ENCODE measurements at regions not wholly inside any gene's neighbourhood (a gene's known extent, or its start where the extent isn't known, plus 50 kb on each side); places are given as distances from the start of the nearest gene placed in this dataset.

GRCh38 chr3:117171124-117171523 lies 461.5 kb downstream of the TUSC7 start:
- no peak overlapping the region for H3K27ac Mint-ChIP-seq
- ATAC-seq: no peak

GRCh38 chr3:117172426-117172825 lies 462.8 kb downstream of the TUSC7 start:
- H3K36me3 Mint-ChIP-seq: no peaks in the 10 kb centered on the region
- ATAC-seq: no peak
- no peak overlapping the region for H3K27ac Mint-ChIP-seq
- H3K27me3 Mint-ChIP-seq: no peaks in the 10 kb centered on the region
- POLR2A ChIA-PET: no interaction called here
- DNase-seq: no peak
- no peaks in the 10 kb centered on the region for H3K4me1 Mint-ChIP-seq
- no peak overlapping the region for H3K4me3 Mint-ChIP-seq
- H3K9me3 Mint-ChIP-seq: peaks cover 0 to 14% (median under 1%) of the 10 kb centered on the region in 9 donors

More at GRCh38 chr3:117171124-117171523, 461.5 kb downstream of the TUSC7 start:
- POLR2A ChIA-PET: no interaction called here
- Mint-ChIP-seq H3K9me3 (peaks cover 0 to 14% (median 2%) of the 10 kb centered on the region in 9 donors), H3K4me1 (no peaks in the 10 kb centered on the region), H3K27me3 (no peaks in the 10 kb centered on the region), H3K36me3 (no peaks in the 10 kb centered on the region), H3K4me3 (no peak overlapping the region)
- no peak for DNase-seq

- H3K36me3 Mint-ChIP-seq: no peaks in the 10 kb centered on the region
- H3K4me1 Mint-ChIP-seq: no peaks in the 10 kb centered on the region
- no peak for ATAC-seq
- DNase-seq: no peak
- no peak overlapping the region for H3K4me3 Mint-ChIP-seq
- H3K27me3 Mint-ChIP-seq: no peaks in the 10 kb centered on the region
- POLR2A ChIA-PET: no interaction called here
- H3K9me3 Mint-ChIP-seq: peaks cover 0 to 16% (median 3%) of the 10 kb centered on the region in 9 donors
- H3K27ac Mint-ChIP-seq: no peak overlapping the region
Observed at GRCh38 chr3:117181222-117181621, 471.6 kb downstream of the TUSC7 start.

DNA sequence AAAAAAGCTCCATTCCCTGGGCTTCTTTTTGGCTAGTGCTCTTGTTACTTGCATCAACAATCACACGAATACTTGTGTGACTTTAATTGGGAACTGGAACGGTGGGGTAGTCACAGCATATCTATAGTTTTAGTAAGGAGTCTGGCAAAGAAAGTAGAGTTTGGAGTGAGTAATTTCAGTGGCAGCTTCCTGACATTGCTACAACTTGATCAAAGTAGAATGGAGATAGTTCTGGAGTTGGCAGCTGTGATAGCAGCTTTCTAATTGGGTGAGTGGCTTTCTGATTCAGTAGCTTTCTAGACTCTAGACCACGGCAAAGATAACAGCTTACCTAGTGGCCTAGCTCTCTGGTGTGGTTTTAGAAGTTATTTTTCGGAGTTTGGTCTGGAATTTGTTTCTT lies 475.0 kb downstream of the TUSC7 start:
- Mint-ChIP-seq H3K4me3 (no peak overlapping the region), H3K27me3 (no peaks in the 10 kb centered on the region), H3K4me1 (no peaks in the 10 kb centered on the region), H3K9me3 (peaks cover 0 to 13% (median 0%) of the 10 kb centered on the region in 9 donors), H3K36me3 (no peaks in the 10 kb centered on the region), H3K27ac (no peak overlapping the region)
- POLR2A ChIA-PET: no interaction called here
- ATAC-seq: no peak
- DNase-seq: no peak

DNA sequence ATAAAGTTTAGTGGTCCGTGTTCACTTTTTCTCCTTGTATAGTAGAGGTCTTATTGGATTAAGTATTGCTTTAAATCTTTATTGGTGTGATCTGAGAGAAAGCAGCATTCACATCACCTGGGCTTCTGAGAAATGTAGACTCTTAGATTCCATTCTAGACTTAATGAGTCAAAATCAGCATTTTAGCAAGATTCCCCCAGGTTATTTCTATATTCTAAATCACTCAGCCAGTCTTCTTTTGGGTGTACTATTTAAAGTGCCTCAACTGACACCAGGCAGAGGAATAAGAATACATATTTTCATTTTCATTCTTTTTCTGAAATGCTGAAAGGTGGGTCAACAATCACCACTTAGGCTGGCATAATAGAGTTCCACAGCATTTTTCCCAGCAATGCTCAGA lies 481.7 kb downstream of the TUSC7 start:
- ATAC-seq: no peak
- no peaks in the 10 kb centered on the region for H3K36me3 Mint-ChIP-seq
- POLR2A ChIA-PET: no interaction called here
- no peaks in the 10 kb centered on the region for H3K27me3 Mint-ChIP-seq
- H3K27ac Mint-ChIP-seq: no peak overlapping the region
- no peaks in the 10 kb centered on the region for H3K4me1 Mint-ChIP-seq
- DNase-seq: no peak
- no peak overlapping the region for H3K4me3 Mint-ChIP-seq
- peaks cover 0 to 7% (median 0%) of the 10 kb centered on the region in 9 donors for H3K9me3 Mint-ChIP-seq

- DNase-seq (no peak), ATAC-seq (no peak)
- no peaks in the 10 kb centered on the region for H3K36me3 Mint-ChIP-seq
- no peak overlapping the region for H3K27ac Mint-ChIP-seq
- POLR2A ChIA-PET: no interaction called here
- no peaks in the 10 kb centered on the region for H3K27me3 Mint-ChIP-seq
- no peak overlapping the region for H3K4me3 Mint-ChIP-seq
- no peaks in the 10 kb centered on the region for H3K4me1 Mint-ChIP-seq
- H3K9me3 Mint-ChIP-seq: peaks cover 0 to 7% (median 0%) of the 10 kb centered on the region in 9 donors
Observed at GRCh38 chr3:117192888-117193287, 483.3 kb downstream of the TUSC7 start.

DNA sequence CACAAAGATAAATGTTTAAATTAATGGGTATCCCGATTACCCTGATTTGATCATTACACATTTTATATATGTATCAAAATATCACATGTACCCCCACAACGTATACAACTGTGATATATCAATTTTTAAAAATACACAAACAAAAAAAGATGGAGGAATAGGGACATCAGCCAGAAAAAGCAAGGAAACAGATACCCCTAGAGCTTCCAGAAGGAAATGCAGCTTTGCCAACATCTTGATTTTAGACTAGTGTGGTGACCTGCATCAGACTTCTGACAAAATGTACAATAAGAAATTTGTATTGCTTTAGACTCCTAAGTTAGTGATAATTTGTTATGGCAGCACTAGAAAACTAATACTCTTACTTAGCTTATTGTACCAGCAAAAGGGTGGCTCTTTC lies 483.8 kb downstream of the TUSC7 start:
- H3K9me3 Mint-ChIP-seq: peaks cover 0 to 7% (median 1%) of the 10 kb centered on the region in 9 donors
- POLR2A ChIA-PET: no interaction called here
- no peaks in the 10 kb centered on the region for H3K27me3 Mint-ChIP-seq
- DNase-seq: no peak
- no peaks in the 10 kb centered on the region for H3K36me3 Mint-ChIP-seq
- H3K4me3 Mint-ChIP-seq: no peak overlapping the region
- H3K4me1 Mint-ChIP-seq: no peaks in the 10 kb centered on the region
- no peak overlapping the region for H3K27ac Mint-ChIP-seq
- no peak for ATAC-seq

GRCh38 chr3:117195034-117195433 lies 485.5 kb downstream of the TUSC7 start:
- POLR2A ChIA-PET: no interaction called here

GRCh38 chr3:117200962-117201361 lies 491.4 kb downstream of the TUSC7 start:
- Mint-ChIP-seq H3K27me3 (no peaks in the 10 kb centered on the region), H3K9me3 (peaks cover 0 to 23% (median 4%) of the 10 kb centered on the region in 9 donors)
- no peak for ATAC-seq

More at GRCh38 chr3:117195034-117195433, 485.5 kb downstream of the TUSC7 start:
- no peak for DNase-seq
- H3K4me1 Mint-ChIP-seq: no peaks in the 10 kb centered on the region
- no peak for ATAC-seq
- H3K36me3 Mint-ChIP-seq: no peaks in the 10 kb centered on the region
- no peaks in the 10 kb centered on the region for H3K27me3 Mint-ChIP-seq
- H3K4me3 Mint-ChIP-seq: no peak overlapping the region
- H3K9me3 Mint-ChIP-seq: peaks cover 0 to 18% (median 4%) of the 10 kb centered on the region in 9 donors
- H3K27ac Mint-ChIP-seq: no peak overlapping the region

GRCh38 chr3:117201901-117202774 lies 492.6 kb downstream of the TUSC7 start:
- Mint-ChIP-seq H3K27me3 (no peaks in the 10 kb centered on the region), H3K27ac (no peak overlapping the region), H3K36me3 (peaks cover 0 to 1% (median 0%) of the 10 kb centered on the region in 3 donors), H3K4me1 (no peaks in the 10 kb centered on the region), H3K4me3 (no peak overlapping the region), H3K9me3 (peaks cover 0 to 24% (median 6%) of the 10 kb centered on the region in 9 donors)
- POLR2A ChIA-PET: no interaction called here
- no peak for ATAC-seq
- DNase-seq: no peak

More at GRCh38 chr3:117200962-117201361, 491.4 kb downstream of the TUSC7 start:
- Mint-ChIP-seq H3K4me3 (no peak overlapping the region), H3K4me1 (no peaks in the 10 kb centered on the region), H3K36me3 (no peaks in the 10 kb centered on the region), H3K27ac (no peak overlapping the region)
- POLR2A ChIA-PET: no interaction called here
- DNase-seq: no peak

DNA sequence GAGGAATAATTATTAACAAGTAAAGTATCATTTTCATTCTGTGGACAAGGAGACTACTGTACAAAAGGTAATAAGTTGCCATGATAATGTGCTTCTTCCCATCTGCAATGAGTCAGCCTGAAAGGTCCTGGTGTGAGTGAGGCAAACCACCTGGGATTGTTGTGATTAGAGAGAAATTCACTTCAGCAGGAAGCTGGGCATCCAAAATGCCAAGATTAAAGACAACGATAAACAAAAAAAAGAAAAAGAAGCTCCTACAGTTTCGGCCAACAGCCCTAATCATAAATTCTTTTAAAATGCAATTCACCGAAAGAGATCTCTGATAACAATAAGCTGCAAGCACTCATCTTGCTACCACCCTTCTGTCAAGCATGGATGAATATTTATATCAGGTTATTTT lies 507.8 kb downstream of the TUSC7 start:
- no peak for ATAC-seq
- no peaks in the 10 kb centered on the region for H3K36me3 Mint-ChIP-seq
- H3K9me3 Mint-ChIP-seq: peaks cover 3 to 28% (median 7%) of the 10 kb centered on the region in 9 donors
- H3K27ac Mint-ChIP-seq: no peak overlapping the region
- no peak for DNase-seq
- no peak overlapping the region for H3K4me3 Mint-ChIP-seq
- POLR2A ChIA-PET: no interaction called here
- H3K4me1 Mint-ChIP-seq: no peaks in the 10 kb centered on the region
- H3K27me3 Mint-ChIP-seq: no peaks in the 10 kb centered on the region

- no peak for DNase-seq
- no peak overlapping the region for H3K27ac Mint-ChIP-seq
- no peaks in the 10 kb centered on the region for H3K36me3 Mint-ChIP-seq
- H3K9me3 Mint-ChIP-seq: peaks cover 3 to 23% (median 5%) of the 10 kb centered on the region in 9 donors
- no peak overlapping the region for H3K4me3 Mint-ChIP-seq
- POLR2A ChIA-PET: no interaction called here
- no peaks in the 10 kb centered on the region for H3K27me3 Mint-ChIP-seq
- no peaks in the 10 kb centered on the region for H3K4me1 Mint-ChIP-seq
- no peak for ATAC-seq
Observed at GRCh38 chr3:117217760-117218316, 508.3 kb downstream of the TUSC7 start.

GRCh38 chr3:117218641-117219048 lies 509.1 kb downstream of the TUSC7 start:
- no peaks in the 10 kb centered on the region for H3K4me1 Mint-ChIP-seq

More at GRCh38 chr3:117218641-117219048, 509.1 kb downstream of the TUSC7 start:
- H3K27ac Mint-ChIP-seq: no peak overlapping the region
- DNase-seq (no peak), ATAC-seq (no peak)
- H3K4me3 Mint-ChIP-seq: no peak overlapping the region
- H3K36me3 Mint-ChIP-seq: no peaks in the 10 kb centered on the region
- H3K9me3 Mint-ChIP-seq: peaks cover 0 to 20% (median 3%) of the 10 kb centered on the region in 9 donors
- no peaks in the 10 kb centered on the region for H3K27me3 Mint-ChIP-seq
- POLR2A ChIA-PET: no interaction called here
